Heart right ventricle (tissue), 16 donors: ENCODE measurements at regions not wholly inside any gene's neighbourhood (a gene's known extent, or its start where the extent isn't known, plus 50 kb on each side); places are given as distances from the start of the nearest gene placed in this dataset.

Experiments
- ATAC-seq, 8 donors: fragments of 200-7000 bp; cut with Tn5 transposase; one replicate each; pipeline ENCODE4 v1.9.1; 2020; ENCODE audit warnings: mild to moderate bottlenecking in 8 of 8, moderate library complexity in 8 of 8, moderate number of reproducible peaks in 1 of 8
- DNase-seq, 2 donors: peaks; one replicate each; pipeline ENCODE4 v3.0.0-alpha.2; 2020
- H3K27ac ChIP-seq, 10 donors: fragments of 200-600 bp; sonication (generic) in 2 of 10; one replicate each; pipeline versions ENCODE4 v1.5.0 to v1.8.0; 2020 to 2022; ENCODE audit warnings: mild to moderate bottlenecking in 3 of 10
- H3K27me3 ChIP-seq, 7 donors: fragments of 200-600 bp; one replicate each; pipeline ENCODE4 v1.8.0; 2021 to 2022; ENCODE audit warnings: mild to moderate bottlenecking in 2 of 7
- H3K36me3 ChIP-seq, 9 donors: fragments of 200-600 bp; sonication (generic) in 1 of 9; one replicate each; pipeline versions ENCODE4 v1.5.0 to v1.8.0; 2020 to 2022; ENCODE audit warnings: mild to moderate bottlenecking in 2 of 9
- H3K4me1 ChIP-seq, 9 donors: fragments of 200-600 bp; sonication (generic) in 1 of 9; one replicate each; pipeline versions ENCODE4 v1.5.0 to v1.8.0; 2020 to 2022; ENCODE audit warnings: mild to moderate bottlenecking in 4 of 9
- H3K4me3 ChIP-seq, 10 donors: fragments of 200-600 bp; sonication (generic) in 2 of 10; one replicate each; pipeline versions ENCODE4 v1.5.0 to v1.8.0; 2020 to 2022; ENCODE audit warnings: mild to moderate bottlenecking in 7 of 10, moderate library complexity in 2 of 10
- H3K9me3 ChIP-seq, 11 donors: fragments of 200-600 bp in 10 of 11; sonication (generic) in 2 of 11; one replicate each; pipeline versions ENCODE4 v1.5.0 to v1.8.0; 2013 to 2022; ENCODE audit warnings: mild to moderate bottlenecking in 2 of 11, control low read depth in 1 of 11, moderate library complexity in 1 of 11
- CTCF ChIP-seq, 9 donors: fragments of 200-600 bp; sonication (generic) in 2 of 9; IDR thresholded peaks; one replicate each; pipeline versions ENCODE4 v1.5.0 to v1.8.0; 2021 to 2022; ENCODE audit warnings: antibody characterized with exemption in 9 of 9, mild to moderate bottlenecking in 5 of 9, moderate library complexity in 1 of 9
- WGBS, 2 donors: extraction: QIAGEN DNeasy Blood & Tissue Kit; methylation state at CpG; one replicate each; pipeline ENCODE4 v1.1.7; 2013; ENCODE audit warnings: inconsistent platforms in 1 of 2; 5-methylcytosine and 5-hydroxymethylcytosine counted together
- intact Hi-C, 10 donors: fragments of 100-400 bp; cut with DNase I; formaldehyde crosslinking; loops; one replicate each; pipeline versions ENCODE4 v1.11.1 to v1.14.2; 2022
- donor health status: Arrhythmogenic right ventricular cardiomyopathy.
- donor health status: ischemic (EF 13 %, LVEDD 7.1; RV severe dilation, severe dysfunction).
- donor health status: healthy with polysubstance abuse.
- donor health status: DM: no; HTN: yes; CAD: no.
- donor health status: DM: no; HTN: no; CAD: no.
- donor health status: ischemic (EF 25% LVEDD 6.9; RV normal size, moderate dysfunction).
- donor health status: ischemic (EF 25% LVEDD 5.7; RV mildly dilated, moderate dysfunction).
- donor health status: healthy.
- donor health status: DM: yes; HTN: yes; CAD: no.
- donor health status: Ischemic cardiomyopathy.
- donor health status: ischemic (EF 35%, LVEDD 5.7; RV mildly dilated, moderate dysfunction).
- donor health status: nonischemic (EF 11% LVEDD 7.7; RV severe dilation, severe dysfunction).
- donor health status: DM: yes; HTN: yes; CAD: no.
- donor health status: PGD.
- donor health status: ischemic (EF 29% LVEDD 5.4; RV normal size, mild dysfunction).
- donor health status: nonischemic (EF 23%, LVEDD 6.1; RV moderate dilation, normal function).

GRCh38 chr5:166165596-166165995 lies 2125.8 kb upstream of the WWC1 start:
- intact Hi-C loops, result no loop called here
- TF ChIP-seq CTCF (IDR thresholded peaks at IDR 0.05), result no peak
- Histone ChIP-seq H3K27me3 (no peaks in the 10 kb centered on the region), H3K27ac (no peak overlapping the region), H3K9me3 (peaks cover 0 to 3% (median 0%) of the 10 kb centered on the region in 11 donors), H3K36me3 (no peaks in the 10 kb centered on the region), H3K4me1 (no peaks in the 10 kb centered on the region), H3K4me3 (no peak overlapping the region)
- no peak for DNase-seq
- WGBS, 2 donors, result 38% methylated on average over 4 of the region's 4 CpGs
- ATAC-seq, result no peak

DNA sequence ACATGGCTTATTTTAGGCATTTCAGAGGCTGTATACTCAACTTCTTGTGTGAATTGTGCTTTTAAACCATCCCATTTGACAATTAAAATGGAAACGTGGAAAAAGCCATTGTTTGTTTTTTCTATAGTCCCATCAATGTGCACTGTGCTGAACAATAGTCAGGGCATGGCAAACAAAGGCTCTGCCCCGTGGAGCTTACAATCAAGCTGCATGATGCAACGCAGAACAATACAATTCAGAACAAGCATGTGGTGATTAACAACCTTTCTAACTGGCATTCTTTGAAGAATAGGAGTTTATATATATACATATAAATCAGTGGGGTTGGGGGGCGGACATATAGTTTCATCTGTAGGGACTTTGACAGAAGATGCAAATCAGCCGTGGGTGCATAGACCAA lies 2125.4 kb upstream of the WWC1 start:
- TF ChIP-seq CTCF (IDR thresholded peaks at IDR 0.05), result no peak
- ATAC-seq (no peak), DNase-seq (no peak)
- Histone ChIP-seq H3K9me3 (peaks cover 0 to 3% (median 0%) of the 10 kb centered on the region in 11 donors), H3K4me3 (no peak overlapping the region), H3K27me3 (no peaks in the 10 kb centered on the region), H3K4me1 (no peaks in the 10 kb centered on the region), H3K36me3 (no peaks in the 10 kb centered on the region), H3K27ac (no peak overlapping the region)
- 58 to 62% methylated on average over 5 of the region's 5 CpGs for WGBS, 2 donors
- intact Hi-C loops, result no loop called here

DNA sequence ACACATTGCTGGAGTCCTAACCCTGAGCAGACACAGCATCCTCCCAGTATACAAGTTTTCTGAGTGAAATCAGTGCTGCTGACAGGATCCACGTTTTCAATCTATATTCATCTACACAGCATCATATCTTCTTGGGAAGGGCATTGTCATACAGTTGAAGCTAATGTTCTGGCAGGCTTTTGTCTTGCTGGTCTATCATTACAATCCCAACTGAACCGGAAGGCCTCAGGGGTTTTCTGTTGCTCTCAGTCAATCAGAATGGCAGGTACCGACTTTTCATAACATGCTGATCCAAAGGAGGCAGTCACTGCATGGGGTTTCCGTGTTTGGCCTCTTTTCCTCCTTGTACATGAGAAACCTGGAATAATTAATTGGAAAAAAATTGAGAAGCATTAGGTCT lies 2118.8 kb upstream of the WWC1 start:
- no peaks in the 10 kb centered on the region for H3K36me3 ChIP-seq
- no peak for TF ChIP-seq CTCF (IDR thresholded peaks at IDR 0.05)
- H3K27ac ChIP-seq, result no peak overlapping the region
- H3K4me3 ChIP-seq, result no peak overlapping the region
- peaks cover 0 to 8% (median 0%) of the 10 kb centered on the region in 11 donors for H3K9me3 ChIP-seq
- DNase-seq, result no peak
- H3K4me1 ChIP-seq, result no peaks in the 10 kb centered on the region
- intact Hi-C loops, result no loop called here
- 68 to 72% methylated on average over 4 of the region's 4 CpGs for WGBS, 2 donors
- H3K27me3 ChIP-seq, result no peaks in the 10 kb centered on the region
- no peak for ATAC-seq

- Histone ChIP-seq H3K36me3 (no peaks in the 10 kb centered on the region), H3K4me1 (no peaks in the 10 kb centered on the region), H3K27ac (no peak overlapping the region), H3K4me3 (no peak overlapping the region), H3K9me3 (peaks cover 0 to 8% (median 0%) of the 10 kb centered on the region in 11 donors), H3K27me3 (no peaks in the 10 kb centered on the region)
- intact Hi-C loops, result loop anchor here in 1 of 10 donors (2.0 kb wide), 1 partner anchor 48 kb away; no protein-coding TSS in a partner anchor
- WGBS, 2 donors, result 52 to 57% methylated on average over 8 of the region's 8 CpGs
- no peak for ATAC-seq
- DNase-seq, result no peak
- TF ChIP-seq CTCF (IDR thresholded peaks at IDR 0.05), result no peak
These were observed 2112.9 kb upstream of the WWC1 start for GRCh38 chr5:166178411-166179080.
